GM12878 (cell line): ENCODE measurements at regions not wholly inside any gene's neighbourhood (a gene's known extent, or its start where the extent isn't known, plus 50 kb on each side); places are given as distances from the start of the nearest gene placed in this dataset.

ENCODE experiments used
- ATAC-seq: fragments of 200-7000 bp; cut with Tn5 transposase; 3 replicates; pipeline ENCODE4 v1.9.1; 2020; ENCODE audit warnings: mild to moderate bottlenecking, moderate library complexity
- BruUV-seq: library from RNA; stranded (reverse); fragments of 400-500 nt; replicated peaks from 2 replicates; lab custom pipeline; 2021; lab: Mats Ljungman, UMichigan
- CTCF ChIA-PET: fragments of 300-600 bp; sonication (Branson Sonifier 250); formaldehyde crosslinking; extraction: SDS; loops from one replicate; lab custom pipeline; 2021; ENCODE audit warnings: inconsistent platforms; lab: Yijun Ruan, JAX
- POLR2A ChIA-PET: fragments of 350-600 bp; formaldehyde crosslinking; extraction: SDS; loops from one replicate; lab custom pipeline; 2021; ENCODE audit warnings: inconsistent platforms; lab: Charles Lee
- RAD21 ChIA-PET: fragments of 300-600 bp; sonication (Branson Sonifier 250); formaldehyde crosslinking; loops from one replicate; lab custom pipeline; 2023; ENCODE audit warnings: antibody characterized with exemption; ENCODE audit not compliant: unreplicated experiment; lab: Charles Lee
- SMC1A ChIA-PET: fragments of 300-600 bp; sonication (Branson Sonifier 250); formaldehyde crosslinking; loops from one replicate; lab custom pipeline; 2023; ENCODE audit not compliant: unreplicated experiment, uncharacterized antibody; lab: Charles Lee
- DNase-seq: peaks from one replicate; pipeline ENCODE4 v3.0.0-alpha.2; 2011; ENCODE audit warnings: low read depth, low spot score
- FAIRE-seq: peaks from 3 replicates; lab custom pipeline; 2011; peaks lifted over from hg19 to GRCh38; lab: Jason Lieb, UNC
- H2AFZ ChIP-seq: 2 replicates; pipeline ENCODE4 v1.6.0; 2011; ENCODE audit warnings: low read depth, low read length, control low read depth; ENCODE audit not compliant: control insufficient read depth
- H3K27ac ChIP-seq: 2 replicates; pipeline ENCODE4 v1.5.1; 2011; ENCODE audit warnings: control low read depth; ENCODE audit not compliant: control insufficient read depth, insufficient read depth
- H3K27me3 ChIP-seq, 2 experiments: replicated peaks in 1 of 2; 2 replicates each; pipeline versions ENCODE4 v1.6.0 to v1.6.1; 2011; ENCODE audit warnings: low read length in 1 of 2; ENCODE audit not compliant: control insufficient read depth in 2 of 2, insufficient read depth in 2 of 2
- H3K36me3 ChIP-seq, 2 experiments: 2 replicates each; pipeline ENCODE4 v1.5.1; 2011; ENCODE audit warnings: low read length in 1 of 2; ENCODE audit not compliant: control insufficient read depth in 2 of 2, insufficient read depth in 2 of 2
- H3K4me1 ChIP-seq: 2 replicates; pipeline ENCODE4 v1.6.1; 2011; ENCODE audit warnings: mild to moderate bottlenecking, low read length, moderate library complexity, mixed read lengths; ENCODE audit not compliant: control insufficient read depth, insufficient read depth
- H3K4me2 ChIP-seq: 2 replicates; pipeline ENCODE4 v1.6.0; 2011; ENCODE audit warnings: control low read depth; ENCODE audit not compliant: control insufficient read depth, insufficient read depth
- H3K4me3 ChIP-seq: fragments of 200-600 bp; sonication (generic); 2 replicates; pipeline ENCODE4 v1.5.1; 2016
- H3K79me2 ChIP-seq: 2 replicates; pipeline ENCODE4 v1.6.0; 2011; ENCODE audit warnings: low read length; ENCODE audit not compliant: control insufficient read depth, insufficient read depth
- H3K9ac ChIP-seq: 2 replicates; pipeline ENCODE4 v1.8.0; 2011; ENCODE audit warnings: low read length, control low read depth, mixed read lengths; ENCODE audit not compliant: control insufficient read depth, insufficient read depth
- H3K9me3 ChIP-seq: replicated peaks from 3 replicates; pipeline ENCODE4 v1.5.1; 2011; ENCODE audit warnings: mild to moderate bottlenecking, low read length; ENCODE audit not compliant: control insufficient read depth, insufficient read depth
- H4K20me1 ChIP-seq: 2 replicates; pipeline ENCODE4 v1.6.0; 2011; ENCODE audit not compliant: control insufficient read depth, insufficient read depth
- ETV6 ChIP-seq, 2 experiments: fragments of 450-650 bp in 1 of 2; IDR thresholded peaks in 1 of 2; conservative IDR thresholded peaks in 1 of 2; 2 replicates each; pipeline ENCODE4 v1.6.1; 2014; ENCODE audit warnings: antibody characterized with exemption in 1 of 2, borderline replicate concordance in 1 of 2, low read depth in 1 of 2, mild to moderate bottlenecking in 1 of 2, moderate library complexity in 1 of 2
- IRF3 ChIP-seq: fragments of 450-650 bp; IDR thresholded peaks from 2 replicates; pipeline ENCODE4 v1.6.1; 2014; ENCODE audit warnings: mild to moderate bottlenecking
- MAX ChIP-seq: IDR thresholded peaks from 2 replicates; pipeline ENCODE4 v1.6.1; 2012; ENCODE audit warnings: low read depth, low read length, improper control_type of control experiment
- MYB ChIP-seq: fragments of 150-350 bp; IDR thresholded peaks from 2 replicates; pipeline ENCODE4 v1.6.1; 2014; ENCODE audit warnings: mild to moderate bottlenecking, low read depth, low read length, borderline replicate concordance
- MYC ChIP-seq: IDR thresholded peaks from 2 replicates; pipeline ENCODE4 v1.6.1; 2011; ENCODE audit warnings: mild to moderate bottlenecking, low read length, moderate library complexity, inconsistent platforms; ENCODE audit not compliant: insufficient read depth, insufficient replicate concordance, insufficient read length, severe bottlenecking
- POU2F2 ChIP-seq: IDR thresholded peaks from 3 replicates; pipeline ENCODE4 v1.6.1; 2011; ENCODE audit warnings: low read depth, mild to moderate bottlenecking, low read length, borderline replicate concordance
- SIN3A ChIP-seq: IDR thresholded peaks from 2 replicates; pipeline ENCODE4 v1.6.1; 2012; ENCODE audit warnings: low read depth, low read length, improper control_type of control experiment
- TCF3 ChIP-seq: IDR thresholded peaks from 2 replicates; pipeline ENCODE4 v1.6.1; 2012; ENCODE audit warnings: low read depth, mild to moderate bottlenecking, low read length, borderline replicate concordance; ENCODE audit not compliant: insufficient read depth
- ZBTB4 ChIP-seq: fragments of 450-650 bp; formaldehyde crosslinking; IDR thresholded peaks from 2 replicates; pipeline ENCODE4 v1.4.0; 2022; ENCODE audit warnings: mild to moderate bottlenecking, moderate library complexity
- WGBS: methylation state at CpG from one replicate; pipeline ENCODE4 v1.1.6; 2016; ENCODE audit warnings: low lambda C conversion rate; ENCODE audit not compliant: insufficient replicate concordance, insufficient coverage; ENCODE audit errors: missing lambda C conversion rate; 5-methylcytosine and 5-hydroxymethylcytosine counted together
- in situ Hi-C: fragments of 300-500 bp; cut with MboI; formaldehyde crosslinking; loops from 9 replicates; pipeline ENCODE4 v1.14.3; 2018; ENCODE audit warnings: mixed read lengths
- intact Hi-C: fragments of 100-400 bp; cut with micrococcal nuclease; formaldehyde crosslinking; loops from one replicate; pipeline ENCODE4 v1.14.2; 2022; ENCODE audit not compliant: unreplicated experiment

GRCh38 chr10:2917926-2918325 is 149.4 kb upstream of the PFKP start:
- H3K9me3 ChIP-seq, result no peaks in the 10 kb centered on the region
- H3K4me3 ChIP-seq, result no peak overlapping the region
- ChIA-PET RAD21 (no interaction called here), CTCF (interaction anchor here (1.4 kb wide), 1 partner anchor 10 kb away, joined by 3 read pairs; no protein-coding TSS in a partner anchor)
- peaks cover 0 to 1% of the 10 kb centered on the region in 2 experiments; a peak in 1 of 4 replicates for H3K27me3 ChIP-seq
- no TSS peak for BruUV-seq
- no peaks in the 10 kb centered on the region for H4K20me1 ChIP-seq
- H3K4me2 ChIP-seq, result no peak overlapping the region
- H3K79me2 ChIP-seq, result no peaks in the 10 kb centered on the region
- TF ChIP-seq SIN3A, result no peak
- no peak for TF ChIP-seq POU2F2
- TF ChIP-seq, all 136 proteins: peak for 0
- in situ Hi-C loops, result no loop called here
- Histone ChIP-seq H3K9ac (no peak overlapping the region), H2AFZ (no peak overlapping the region), H3K27ac (no peak overlapping the region), H3K4me1 (no peaks in the 10 kb centered on the region), H3K36me3 (no peaks in the 10 kb centered on the region)
- SMC1A ChIA-PET, result interaction anchor here (1.1 to 1.3 kb wide), 2 partner anchors 10 to 20 kb away, joined by 3 read pairs; no protein-coding TSS in a partner anchor
- POLR2A ChIA-PET, result no interaction called here
- DNase-seq (no peak), FAIRE-seq (no peak), ATAC-seq (no peak)
- intact Hi-C loops, result no loop called here
- 38% methylated on average over 10 of the region's 10 CpGs for WGBS

- Histone ChIP-seq H3K9me3 (no peaks in the 10 kb centered on the region), H3K36me3 (no peaks in the 10 kb centered on the region), H3K4me1 (no peaks in the 10 kb centered on the region), H3K9ac (no peak overlapping the region), H4K20me1 (no peaks in the 10 kb centered on the region), H3K27me3 (peaks cover 0 to 1% of the 10 kb centered on the region in 2 experiments; a peak in 1 of 4 replicates), H3K27ac (no peak overlapping the region), H3K4me2 (no peak overlapping the region), H2AFZ (no peak overlapping the region), H3K79me2 (no peaks in the 10 kb centered on the region), H3K4me3 (no peak overlapping the region)
- in situ Hi-C loops, result no loop called here
- DNase-seq (no peak), ATAC-seq (no peak), FAIRE-seq (no peak)
- BruUV-seq, result no TSS peak
- ChIA-PET RAD21 (no interaction called here), CTCF (interaction anchor here (0.7 kb wide), 1 partner anchor 13 kb away, joined by 3 read pairs; no protein-coding TSS in a partner anchor), SMC1A (interaction anchor here (1.3 kb wide), 1 partner anchor 13 kb away, joined by 5 read pairs; no protein-coding TSS in a partner anchor), POLR2A (no interaction called here)
- whole genome bisulfite sequencing, result 39% methylated on average over 11 of the region's 11 CpGs
- intact Hi-C loops, result no loop called here
- TF ChIP-seq IRF3 (no peak), MYC (no peak), MAX (no peak), ETV6 (conservative IDR thresholded peaks at IDR 0.05 in 1 of 2, IDR thresholded peaks at IDR 0.05 in 1 of 2; ENCODE audit: borderline replicate concordance in 1 of 2, low read depth in 1 of 2) (no peak), ZBTB4 (CRISPR knock-in tag) (no peak), MYB (no peak), TCF3 (no peak)
Measured at GRCh38 chr10:2915412-2915811, 151.9 kb upstream of the PFKP start.
